ENCODE measurements at regions not wholly inside any gene's neighbourhood (a gene's known extent, or its start where the extent isn't known, plus 50 kb on each side); places are given as distances from the start of the nearest gene placed in this dataset.

- intact Hi-C loops (cut with DNase I): no loop called here
- no peak for DNase-seq
- Histone ChIP-seq H3K27ac (no peak overlapping the region), H3K4me3 (no peak overlapping the region), H3K36me3 (no peaks in the 10 kb centered on the region), H3K27me3 (no peaks in the 10 kb centered on the region), H3K4me1 (ENCODE audit: insufficient read depth) (peaks cover 2% of the 10 kb centered on the region), H3K9me3 (no peaks in the 10 kb centered on the region)
- TF ChIP-seq CTCF (IDR thresholded peaks at IDR 0.05): no peak
- no peak for TF ChIP-seq EP300 (IDR thresholded peaks at IDR 0.05)
- no peak for TF ChIP-seq POLR2A (IDR thresholded peaks at IDR 0.05)
- WGBS, 3 donors: 84 to 87% (median 87%) methylated on average over 7 of the region's 7 CpGs
These were observed 388.6 kb downstream of the MN1 start for GRCh38 chr22:27412866-27413445.

- H3K4me1 ChIP-seq (ENCODE audit: insufficient read depth): peaks cover 2% of the 10 kb centered on the region
- 74 to 89% (median 84%) methylated on average over 3 of the region's 3 CpGs for WGBS, 3 donors
- TF ChIP-seq POLR2A (IDR thresholded peaks at IDR 0.05) (no peak), CTCF (IDR thresholded peaks at IDR 0.05) (no peak), EP300 (IDR thresholded peaks at IDR 0.05) (no peak)
- H3K4me3 ChIP-seq: no peak overlapping the region
- intact Hi-C loops (cut with DNase I): no loop called here
- no peaks in the 10 kb centered on the region for H3K36me3 ChIP-seq
- H3K9me3 ChIP-seq: no peaks in the 10 kb centered on the region
- no peak for DNase-seq
- no peaks in the 10 kb centered on the region for H3K27me3 ChIP-seq
- no peak overlapping the region for H3K27ac ChIP-seq
These were observed 387.9 kb downstream of the MN1 start for GRCh38 chr22:27413702-27414101.

- no peak for DNase-seq
- intact Hi-C loops (cut with DNase I): no loop called here
- no peaks in the 10 kb centered on the region for H3K9me3 ChIP-seq
- 12 to 31% (median 17%) methylated on average over 12 of the region's 12 CpGs for WGBS, 3 donors
- H3K27me3 ChIP-seq: no peaks in the 10 kb centered on the region
- peaks cover 12% of the 10 kb centered on the region for H3K4me1 ChIP-seq (ENCODE audit: insufficient read depth)
- TF ChIP-seq POLR2A (IDR thresholded peaks at IDR 0.05) (no peak), EP300 (IDR thresholded peaks at IDR 0.05) (no peak), CTCF (IDR thresholded peaks at IDR 0.05) (no peak)
- H3K27ac ChIP-seq: no peak overlapping the region
- no peaks in the 10 kb centered on the region for H3K36me3 ChIP-seq
- H3K4me3 ChIP-seq: no peak overlapping the region
These were observed 384.8 kb downstream of the MN1 start for GRCh38 chr22:27416511-27417420.

- H3K27me3 ChIP-seq: no peaks in the 10 kb centered on the region
- intact Hi-C loops (cut with DNase I): no loop called here
- DNase-seq: no peak
- H3K27ac ChIP-seq: no peak overlapping the region
- no peak overlapping the region for H3K4me3 ChIP-seq
- WGBS, 3 donors: 72 to 83% (median 82%) methylated on average over 5 of the region's 5 CpGs
- no peaks in the 10 kb centered on the region for H3K36me3 ChIP-seq
- TF ChIP-seq EP300 (IDR thresholded peaks at IDR 0.05) (no peak), CTCF (IDR thresholded peaks at IDR 0.05) (no peak), POLR2A (IDR thresholded peaks at IDR 0.05) (no peak)
- H3K9me3 ChIP-seq: no peaks in the 10 kb centered on the region
- peaks cover 12% of the 10 kb centered on the region for H3K4me1 ChIP-seq (ENCODE audit: insufficient read depth)
These were observed 384.1 kb downstream of the MN1 start for GRCh38 chr22:27417421-27417814.
